Parathyroid adenoma (tissue), 2 donors: ENCODE measurements at regions not wholly inside any gene's neighbourhood (a gene's known extent, or its start where the extent isn't known, plus 50 kb on each side); places are given as distances from the start of the nearest gene placed in this dataset.
"Not testable (repeated sequence)": the region's sequence is repeated elsewhere in the genome, so short reads cannot be mapped to it uniquely, and the experiment has no call there.

Experiments used
- H2AFZ ChIP-seq: fragments of 300-600 bp; sonication (generic); one replicate; pipeline ENCODE4 v1.7.0; 2017; ENCODE audit warnings: antibody characterized with exemption, mild to moderate bottlenecking
- H3K27ac ChIP-seq: fragments of 300-600 bp; sonication (generic); one replicate; pipeline ENCODE4 v1.7.0; 2017
- H3K27me3 ChIP-seq: fragments of 300-600 bp; sonication (generic); one replicate; pipeline ENCODE4 v1.7.0; 2017; ENCODE audit warnings: low read length; ENCODE audit not compliant: control insufficient read depth, insufficient read depth
- H3K36me3 ChIP-seq: fragments of 300-600 bp; sonication (generic); one replicate; pipeline ENCODE4 v1.7.0; 2017; ENCODE audit warnings: low read length; ENCODE audit not compliant: control insufficient read depth, insufficient read depth
- H3K4me1 ChIP-seq: fragments of 300-600 bp; sonication (generic); one replicate; pipeline ENCODE4 v1.7.0; 2017; ENCODE audit warnings: control low read depth
- H3K4me2 ChIP-seq: fragments of 300-600 bp; sonication (generic); one replicate; pipeline ENCODE4 v1.7.0; 2017; ENCODE audit warnings: low read length
- H3K4me3 ChIP-seq: fragments of 300-600 bp; sonication (generic); one replicate; pipeline ENCODE4 v1.7.0; 2017; ENCODE audit warnings: low read depth, low read length
- H3K79me2 ChIP-seq: fragments of 300-600 bp; sonication (generic); one replicate; pipeline ENCODE4 v1.7.0; 2017; ENCODE audit warnings: control low read depth
- H3K9ac ChIP-seq: fragments of 300-600 bp; sonication (generic); one replicate; pipeline ENCODE4 v1.7.0; 2017; ENCODE audit warnings: mild to moderate bottlenecking
- H3K9me3 ChIP-seq: fragments of 300-600 bp; sonication (generic); one replicate; pipeline ENCODE4 v1.7.0; 2017; ENCODE audit warnings: low read length; ENCODE audit not compliant: control insufficient read depth
- CTCF ChIP-seq: fragments of 300-600 bp; sonication (generic); IDR thresholded peaks from one replicate; pipeline ENCODE4 v1.7.0; 2017; ENCODE audit warnings: antibody characterized with exemption, mild to moderate bottlenecking
- donor health status: primary hyperparathyroidism.

- no peak overlapping the region for H3K9ac ChIP-seq
- H3K27me3 ChIP-seq: no peaks in the 10 kb centered on the region
- H3K4me2 ChIP-seq: no peak overlapping the region
- no peaks in the 10 kb centered on the region for H3K36me3 ChIP-seq
- no peak overlapping the region for H3K4me3 ChIP-seq
- no peaks in the 10 kb centered on the region for H3K4me1 ChIP-seq
- TF ChIP-seq CTCF: no peak
- no peak overlapping the region for H2AFZ ChIP-seq
- H3K9me3 ChIP-seq: no peaks in the 10 kb centered on the region
- H3K79me2 ChIP-seq: no peaks in the 10 kb centered on the region
- no peak overlapping the region for H3K27ac ChIP-seq
These were observed 267.9 kb downstream of the LPIN1 start for GRCh38 chr2:12014088-12014960.

DNA sequence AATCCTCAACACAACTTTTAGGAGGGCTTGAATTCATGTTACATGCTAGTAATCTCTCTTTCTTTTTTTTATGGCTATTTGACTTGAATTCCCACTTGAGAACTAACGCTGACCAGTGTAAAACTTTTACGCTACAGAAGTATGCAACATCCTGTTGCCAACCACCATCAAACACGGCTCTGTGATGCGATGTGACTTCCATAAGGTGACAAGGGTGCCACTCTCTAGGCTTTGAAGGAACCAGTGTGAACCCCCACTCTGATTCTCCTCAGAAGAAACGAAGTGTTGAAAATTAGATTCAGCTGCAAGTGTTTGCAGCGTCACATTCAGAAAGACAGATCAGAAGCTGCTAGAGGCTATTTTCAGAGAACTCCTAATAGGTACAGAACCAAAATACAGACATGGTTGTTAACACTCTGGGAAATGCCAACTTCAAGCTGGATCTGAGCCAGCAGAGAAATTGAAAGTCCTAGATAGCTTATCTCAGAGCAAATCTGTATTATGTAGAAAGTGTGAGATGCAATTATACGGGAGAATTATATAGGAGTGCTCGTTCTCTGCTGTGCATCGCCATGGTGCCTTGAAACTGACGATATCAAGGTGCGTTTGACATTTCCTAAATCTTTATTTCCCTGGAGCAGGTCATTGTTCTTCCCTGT, 271.2 kb downstream of the LPIN1 start:
- Histone ChIP-seq H3K4me1 (no peaks in the 10 kb centered on the region), H2AFZ (no peak overlapping the region), H3K9ac (no peak overlapping the region), H3K36me3 (no peaks in the 10 kb centered on the region), H3K4me2 (no peak overlapping the region), H3K27me3 (no peaks in the 10 kb centered on the region), H3K4me3 (no peak overlapping the region), H3K79me2 (no peaks in the 10 kb centered on the region), H3K27ac (no peak overlapping the region), H3K9me3 (no peaks in the 10 kb centered on the region)
- no peak for TF ChIP-seq CTCF

DNA sequence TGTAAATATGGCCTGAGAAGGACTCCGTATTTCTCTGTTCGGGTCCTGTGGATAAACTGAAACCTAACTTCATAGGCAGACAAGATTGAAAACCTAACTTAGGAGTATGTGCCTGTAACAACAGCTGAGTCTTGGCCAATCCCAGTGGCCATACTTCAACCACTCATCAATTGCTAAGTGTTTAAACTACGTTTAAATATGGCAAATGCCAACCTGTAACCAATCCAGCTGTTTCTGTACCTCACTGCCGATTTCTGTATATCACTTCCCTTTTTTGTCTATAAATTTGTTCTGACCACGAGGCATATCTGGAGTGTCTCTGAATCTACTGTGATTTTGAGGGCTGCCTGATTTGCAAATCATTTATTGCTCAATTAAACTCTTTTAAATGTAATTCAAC, 272.3 kb downstream of the LPIN1 start:
- not testable (repeated sequence) for H3K27ac ChIP-seq, H3K79me2 ChIP-seq, H3K4me3 ChIP-seq, H3K9ac ChIP-seq, H3K9me3 ChIP-seq, H2AFZ ChIP-seq, H3K36me3 ChIP-seq, H3K4me1 ChIP-seq, H3K27me3 ChIP-seq, H3K4me2 ChIP-seq

DNA sequence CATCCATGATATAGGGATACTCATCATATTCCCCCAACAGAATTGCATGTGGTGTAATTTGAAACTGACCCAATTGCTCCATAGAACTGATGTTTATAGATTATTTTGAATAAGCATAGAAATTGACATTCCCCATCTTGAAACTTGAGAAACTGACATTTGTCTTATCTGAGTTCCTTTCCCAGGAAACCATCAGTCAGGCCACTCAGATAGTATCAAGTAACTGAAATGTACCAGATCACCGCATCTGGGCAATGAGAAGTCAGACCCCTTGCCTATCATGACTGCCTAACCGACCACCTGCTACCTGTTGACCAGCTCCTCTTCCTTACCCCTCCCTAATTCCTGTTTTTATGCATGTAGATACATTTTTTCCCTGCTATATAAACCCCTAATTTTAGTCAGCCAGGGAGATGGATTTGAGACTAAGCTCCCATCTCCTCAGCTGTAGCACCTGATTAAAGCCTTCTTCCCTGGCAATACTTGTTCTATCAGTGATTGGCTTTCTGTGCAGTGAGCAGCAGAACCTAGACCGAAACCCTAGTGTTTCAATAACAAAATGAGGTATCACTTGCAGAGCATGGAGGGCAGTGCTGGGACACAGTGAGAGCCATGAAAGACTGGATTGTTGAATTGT, 274.5 kb downstream of the LPIN1 start:
- Histone ChIP-seq H3K4me2 (no peak overlapping the region), H3K9me3 (no peaks in the 10 kb centered on the region)
- no peak for TF ChIP-seq CTCF

DNA sequence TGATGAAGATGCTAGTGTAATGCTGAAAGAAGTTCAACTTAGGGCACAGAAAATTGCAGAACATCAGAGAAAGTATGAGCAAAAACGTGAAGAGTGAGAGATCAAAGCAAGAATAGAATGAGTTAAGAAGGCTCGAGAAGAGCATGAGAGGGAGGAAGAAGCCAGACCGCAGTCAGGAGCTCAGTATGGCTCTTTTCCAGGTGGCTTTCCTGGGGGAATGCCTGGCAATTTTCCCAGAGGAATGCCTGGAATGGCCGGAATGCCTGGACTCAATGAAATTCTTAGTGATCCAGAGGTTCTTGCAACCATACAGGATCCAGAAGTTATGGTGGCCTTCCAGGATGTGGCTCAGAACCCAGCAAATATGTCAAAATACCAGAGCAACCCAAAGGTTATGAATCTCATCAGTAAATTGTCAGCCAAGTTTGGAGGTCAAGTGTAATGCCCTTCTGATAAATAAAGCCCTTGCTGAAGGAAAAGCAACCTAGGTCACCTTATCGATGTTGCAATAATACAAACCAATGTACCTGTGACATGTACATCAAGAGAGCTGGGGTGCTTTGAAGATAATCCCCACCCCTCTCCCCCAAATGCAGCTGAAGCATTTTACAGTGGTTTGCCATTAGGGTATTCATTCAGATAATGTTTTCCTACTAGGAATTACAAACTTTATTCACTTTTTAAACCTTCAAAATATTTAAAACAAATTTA, 277.9 kb downstream of the LPIN1 start:
- not testable (repeated sequence) for H3K4me3 ChIP-seq, H3K36me3 ChIP-seq, H2AFZ ChIP-seq, H3K9me3 ChIP-seq, H3K4me2 ChIP-seq, H3K4me1 ChIP-seq, H3K27me3 ChIP-seq, H3K79me2 ChIP-seq, H3K27ac ChIP-seq, H3K9ac ChIP-seq

More for the DNA sequence above, 274.5 kb downstream of the LPIN1 start:
- no peak overlapping the region for H2AFZ ChIP-seq
- H3K36me3 ChIP-seq: no peaks in the 10 kb centered on the region
- H3K79me2 ChIP-seq: no peaks in the 10 kb centered on the region
- H3K9ac ChIP-seq: no peak overlapping the region
- H3K4me3 ChIP-seq: no peak overlapping the region
- H3K27me3 ChIP-seq: no peaks in the 10 kb centered on the region
- no peaks in the 10 kb centered on the region for H3K4me1 ChIP-seq
- no peak overlapping the region for H3K27ac ChIP-seq
